ENCODE measurements at regions not wholly inside any gene's neighbourhood (a gene's known extent, or its start where the extent isn't known, plus 50 kb on each side); places are given as distances from the start of the nearest gene placed in this dataset.

DNA sequence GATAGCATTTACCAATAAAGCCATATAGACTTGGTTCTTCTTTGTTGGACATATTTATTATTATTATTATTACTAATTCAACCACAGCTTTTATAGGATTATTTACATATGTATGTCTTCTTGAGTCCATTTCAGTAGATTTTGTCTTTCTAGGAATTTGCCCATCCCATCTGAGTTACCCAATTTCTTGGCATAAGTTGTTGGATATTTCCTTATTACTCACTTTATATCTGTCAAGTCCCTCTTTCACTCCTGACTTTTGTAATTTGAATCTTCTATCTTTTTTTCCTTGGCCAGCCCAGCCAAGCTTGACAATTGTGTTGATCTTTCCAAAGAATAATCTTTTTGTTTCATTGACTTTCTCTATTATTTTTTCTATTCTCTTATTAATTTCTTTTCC is 543.7 kb downstream of the SUCLG1 start:
- Histone ChIP-seq H3K27me3 (no peaks in the 10 kb centered on the region), H3K4me1 (no peaks in the 10 kb centered on the region), H3K36me3 (no peaks in the 10 kb centered on the region), H3K9me3 (no peaks in the 10 kb centered on the region), H3K4me3 (ENCODE audit: low read depth, low read length) (no peak overlapping the region)
- DNase-seq = no peak
- TF ChIP-seq, protein P1, sequence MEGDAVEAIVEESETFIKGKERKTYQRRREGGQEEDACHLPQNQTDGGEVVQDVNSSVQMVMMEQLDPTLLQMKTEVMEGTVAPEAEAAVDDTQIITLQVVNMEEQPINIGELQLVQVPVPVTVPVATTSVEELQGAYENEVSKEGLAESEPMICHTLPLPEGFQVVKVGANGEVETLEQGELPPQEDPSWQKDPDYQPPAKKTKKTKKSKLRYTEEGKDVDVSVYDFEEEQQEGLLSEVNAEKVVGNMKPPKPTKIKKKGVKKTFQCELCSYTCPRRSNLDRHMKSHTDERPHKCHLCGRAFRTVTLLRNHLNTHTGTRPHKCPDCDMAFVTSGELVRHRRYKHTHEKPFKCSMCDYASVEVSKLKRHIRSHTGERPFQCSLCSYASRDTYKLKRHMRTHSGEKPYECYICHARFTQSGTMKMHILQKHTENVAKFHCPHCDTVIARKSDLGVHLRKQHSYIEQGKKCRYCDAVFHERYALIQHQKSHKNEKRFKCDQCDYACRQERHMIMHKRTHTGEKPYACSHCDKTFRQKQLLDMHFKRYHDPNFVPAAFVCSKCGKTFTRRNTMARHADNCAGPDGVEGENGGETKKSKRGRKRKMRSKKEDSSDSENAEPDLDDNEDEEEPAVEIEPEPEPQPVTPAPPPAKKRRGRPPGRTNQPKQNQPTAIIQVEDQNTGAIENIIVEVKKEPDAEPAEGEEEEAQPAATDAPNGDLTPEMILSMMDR (IDR thresholded peaks at IDR 0.05; ENCODE audit: low read depth, low read length) = no peak

DNA sequence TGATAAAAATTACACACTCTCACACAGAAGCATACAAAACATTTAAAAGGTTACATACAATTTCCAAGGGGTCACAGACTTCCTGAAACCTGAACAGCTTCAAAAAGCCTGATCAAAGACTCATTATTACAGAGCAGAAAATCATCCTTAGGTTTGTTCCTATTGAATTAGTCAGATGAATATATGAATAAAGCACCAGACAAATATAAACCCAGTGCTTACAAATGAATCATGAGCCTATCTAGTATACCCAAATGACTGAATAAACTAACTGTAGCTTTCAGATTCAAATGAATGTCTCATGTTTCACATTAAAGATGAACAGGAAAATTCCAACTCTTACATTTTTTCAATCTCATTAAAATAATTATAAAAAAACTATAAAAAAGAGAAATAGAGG is 550.3 kb downstream of the SUCLG1 start:
- no peaks in the 10 kb centered on the region for H3K9me3 ChIP-seq
- TF ChIP-seq, protein P1 (IDR thresholded peaks at IDR 0.05; ENCODE audit: low read depth, low read length) = no peak
- H3K27me3 ChIP-seq = no peaks in the 10 kb centered on the region
- no peaks in the 10 kb centered on the region for H3K36me3 ChIP-seq
- no peaks in the 10 kb centered on the region for H3K4me1 ChIP-seq
- H3K4me3 ChIP-seq (ENCODE audit: low read depth, low read length) = no peak overlapping the region
- no peak for DNase-seq

DNA sequence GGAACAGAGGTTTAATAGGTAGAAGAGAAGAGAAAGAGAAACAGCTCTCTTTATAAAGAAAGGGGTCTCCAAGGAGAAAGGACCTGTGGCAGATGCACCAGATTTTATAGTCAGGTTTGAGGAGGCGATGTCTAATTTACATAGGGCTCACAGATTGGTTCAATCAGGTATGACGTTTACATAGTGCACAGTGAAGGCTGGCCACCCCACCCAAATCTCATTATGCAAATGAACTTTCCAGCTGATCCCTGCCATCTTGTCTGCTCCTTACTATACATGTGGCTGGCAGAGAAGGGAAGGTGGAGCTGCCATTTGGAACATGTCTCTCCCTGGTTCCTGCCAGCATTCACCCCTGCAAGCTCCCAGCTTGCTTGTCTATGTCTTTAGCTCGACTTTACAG is 557.8 kb downstream of the SUCLG1 start:
- H3K9me3 ChIP-seq = no peaks in the 10 kb centered on the region
- H3K36me3 ChIP-seq = no peaks in the 10 kb centered on the region
- H3K27me3 ChIP-seq = no peaks in the 10 kb centered on the region
- no peaks in the 10 kb centered on the region for H3K4me1 ChIP-seq
- H3K4me3 ChIP-seq (ENCODE audit: low read depth, low read length) = no peak overlapping the region
- TF ChIP-seq, protein P1 (IDR thresholded peaks at IDR 0.05; ENCODE audit: low read depth, low read length) = no peak
- DNase-seq = no peak

DNA sequence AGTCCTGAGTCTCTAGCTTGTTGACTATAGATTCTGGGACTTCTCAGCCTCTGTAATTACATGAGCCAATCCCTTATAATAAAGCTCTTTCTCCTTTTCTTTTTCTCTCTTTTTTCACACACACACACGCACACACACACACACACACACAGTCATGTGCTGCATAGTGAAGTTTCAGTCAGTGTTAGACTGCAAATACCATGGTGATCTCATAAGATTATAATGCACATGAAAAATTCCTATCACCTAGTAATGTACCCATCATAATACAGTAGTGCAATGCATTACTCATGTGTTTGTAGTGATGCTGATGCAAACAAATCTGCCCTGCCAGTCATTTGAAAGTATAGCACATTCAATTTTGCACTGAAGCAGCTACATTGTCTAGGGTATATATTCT is 558.2 kb downstream of the SUCLG1 start:
- H3K9me3 ChIP-seq = no peaks in the 10 kb centered on the region
- DNase-seq = no peak
- no peaks in the 10 kb centered on the region for H3K4me1 ChIP-seq
- H3K4me3 ChIP-seq (ENCODE audit: low read depth, low read length) = no peak overlapping the region
- TF ChIP-seq, protein P1 (IDR thresholded peaks at IDR 0.05; ENCODE audit: low read depth, low read length) = no peak
- H3K36me3 ChIP-seq = no peaks in the 10 kb centered on the region
- H3K27me3 ChIP-seq = no peaks in the 10 kb centered on the region

DNA sequence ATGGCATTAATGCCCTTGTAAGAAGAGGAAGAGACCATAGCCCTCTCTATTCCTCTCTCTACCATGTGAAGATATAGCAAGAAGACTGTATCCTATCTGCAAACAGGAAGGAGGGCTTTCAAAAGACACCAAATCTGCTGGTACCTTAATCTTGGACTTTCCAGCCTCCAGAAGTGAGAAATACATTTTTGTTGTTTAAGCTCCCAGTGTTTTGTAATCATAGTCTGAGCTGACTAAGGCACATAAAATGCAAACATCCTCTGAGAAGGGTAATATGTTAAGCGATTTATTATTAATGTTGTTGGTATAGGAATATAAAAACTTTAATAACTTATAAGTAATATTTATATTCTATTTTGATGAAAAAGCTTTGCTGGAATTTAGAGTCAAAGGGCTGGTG is 559.8 kb downstream of the SUCLG1 start:
- TF ChIP-seq, protein P1 (IDR thresholded peaks at IDR 0.05; ENCODE audit: low read depth, low read length) = no peak
- no peaks in the 10 kb centered on the region for H3K9me3 ChIP-seq

DNA sequence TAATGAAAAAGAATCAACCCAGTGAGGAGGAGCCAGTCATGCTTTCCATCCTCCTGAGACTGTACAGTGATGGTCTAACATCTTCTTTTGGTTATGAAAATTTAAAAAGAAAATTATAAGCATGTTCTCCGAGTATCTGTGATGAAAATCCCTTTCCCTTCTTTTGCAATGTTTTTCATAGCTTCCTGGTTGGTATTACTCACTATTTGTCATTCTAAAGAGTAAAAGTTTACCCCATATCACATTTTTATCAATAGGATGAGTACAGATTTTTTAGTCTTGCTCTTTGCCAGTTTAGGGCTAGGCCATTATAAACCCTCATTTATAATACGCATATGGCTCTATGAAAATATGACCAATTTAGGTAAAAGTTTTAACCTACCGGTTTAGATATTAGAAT is 564.1 kb downstream of the SUCLG1 start:
- no peak for DNase-seq
- TF ChIP-seq, protein P1 (IDR thresholded peaks at IDR 0.05; ENCODE audit: low read depth, low read length) = no peak
- H3K27me3 ChIP-seq = no peaks in the 10 kb centered on the region
- H3K36me3 ChIP-seq = no peaks in the 10 kb centered on the region
- H3K9me3 ChIP-seq = no peaks in the 10 kb centered on the region
- H3K4me3 ChIP-seq (ENCODE audit: low read depth, low read length) = no peak overlapping the region
- H3K4me1 ChIP-seq = no peaks in the 10 kb centered on the region

More for the DNA sequence above, 559.8 kb downstream of the SUCLG1 start:
- no peaks in the 10 kb centered on the region for H3K27me3 ChIP-seq
- no peaks in the 10 kb centered on the region for H3K36me3 ChIP-seq
- H3K4me1 ChIP-seq = no peaks in the 10 kb centered on the region
- no peak overlapping the region for H3K4me3 ChIP-seq (ENCODE audit: low read depth, low read length)
- no peak for DNase-seq
